ENCODE measurements at regions not wholly inside any gene's neighbourhood (a gene's known extent, or its start where the extent isn't known, plus 50 kb on each side); places are given as distances from the start of the nearest gene placed in this dataset.

GRCh38 chr13:50339271-50339670, 324.0 kb downstream of the KCNRG start:
- no peak overlapping the region for H3K4me3 Mint-ChIP-seq

GRCh38 chr13:50340146-50340545, 324.9 kb downstream of the KCNRG start:
- no peaks in the 10 kb centered on the region for H3K36me3 Mint-ChIP-seq
- peaks cover 10% of the 10 kb centered on the region for H3K27me3 Mint-ChIP-seq
- no peaks in the 10 kb centered on the region for H3K9me3 Mint-ChIP-seq
- H3K4me1 Mint-ChIP-seq: peaks cover 2% of the 10 kb centered on the region
- ATAC-seq (ENCODE audit: low read depth) (no peak), DNase-seq (no peak)
- no peak overlapping the region for H3K4me3 Mint-ChIP-seq
- no peak overlapping the region for H3K27ac Mint-ChIP-seq
- POLR2A ChIA-PET: interaction anchor here (0.6 kb wide), 1 partner anchor 333 kb away, joined by 4 read pairs; no protein-coding TSS in a partner anchor

More at GRCh38 chr13:50339271-50339670, 324.0 kb downstream of the KCNRG start:
- H3K36me3 Mint-ChIP-seq: no peaks in the 10 kb centered on the region
- peaks cover 10% of the 10 kb centered on the region for H3K27me3 Mint-ChIP-seq
- no peaks in the 10 kb centered on the region for H3K4me1 Mint-ChIP-seq
- POLR2A ChIA-PET: no interaction called here
- DNase-seq: no peak
- peaks cover 2% of the 10 kb centered on the region for H3K9me3 Mint-ChIP-seq
- no peak for ATAC-seq (ENCODE audit: low read depth)
- no peak overlapping the region for H3K27ac Mint-ChIP-seq

- Mint-ChIP-seq H3K27me3 (peaks cover 10% of the 10 kb centered on the region), H3K36me3 (no peaks in the 10 kb centered on the region), H3K4me1 (peaks cover 2% of the 10 kb centered on the region), H3K4me3 (no peak overlapping the region), H3K27ac (no peak overlapping the region), H3K9me3 (no peaks in the 10 kb centered on the region)
- ATAC-seq (ENCODE audit: low read depth) (no peak), DNase-seq (no peak)
- POLR2A ChIA-PET: interaction anchor here (0.6 kb wide), 1 partner anchor 334 kb away, joined by 4 read pairs; no protein-coding TSS in a partner anchor
Observed at GRCh38 chr13:50340551-50341287, 325.5 kb downstream of the KCNRG start.

- H3K9me3 Mint-ChIP-seq: no peaks in the 10 kb centered on the region
- H3K36me3 Mint-ChIP-seq: no peaks in the 10 kb centered on the region
- H3K4me3 Mint-ChIP-seq: no peak overlapping the region
- POLR2A ChIA-PET: no interaction called here
- DNase-seq (no peak), ATAC-seq (ENCODE audit: low read depth) (no peak)
- no peak overlapping the region for H3K27ac Mint-ChIP-seq
- peaks cover 2% of the 10 kb centered on the region for H3K4me1 Mint-ChIP-seq
- peaks cover 13% of the 10 kb centered on the region for H3K27me3 Mint-ChIP-seq
Observed at GRCh38 chr13:50341526-50341925, 326.3 kb downstream of the KCNRG start.

GRCh38 chr13:50344717-50345116, 329.5 kb downstream of the KCNRG start:
- ATAC-seq (ENCODE audit: low read depth) (no peak), DNase-seq (no peak)
- Mint-ChIP-seq H3K27ac (no peak overlapping the region), H3K4me1 (peaks cover 2% of the 10 kb centered on the region), H3K4me3 (no peak overlapping the region), H3K36me3 (no peaks in the 10 kb centered on the region), H3K27me3 (peaks cover 31% of the 10 kb centered on the region), H3K9me3 (peaks cover 2% of the 10 kb centered on the region)
- POLR2A ChIA-PET: no interaction called here

GRCh38 chr13:50345804-50346203, 330.6 kb downstream of the KCNRG start:
- Mint-ChIP-seq H3K27me3 (peaks cover 31% of the 10 kb centered on the region), H3K36me3 (no peaks in the 10 kb centered on the region), H3K9me3 (peaks cover 2% of the 10 kb centered on the region), H3K27ac (no peak overlapping the region), H3K4me3 (no peak overlapping the region), H3K4me1 (peaks cover 2% of the 10 kb centered on the region)
- POLR2A ChIA-PET: no interaction called here
- DNase-seq (no peak), ATAC-seq (ENCODE audit: low read depth) (no peak)

- no peak for DNase-seq
- H3K36me3 Mint-ChIP-seq: no peaks in the 10 kb centered on the region
- H3K27me3 Mint-ChIP-seq: peaks cover 21% of the 10 kb centered on the region
- no peak overlapping the region for H3K4me3 Mint-ChIP-seq
- H3K4me1 Mint-ChIP-seq: peaks cover 2% of the 10 kb centered on the region
- POLR2A ChIA-PET: no interaction called here
- peaks cover 2% of the 10 kb centered on the region for H3K9me3 Mint-ChIP-seq
- no peak for ATAC-seq (ENCODE audit: low read depth)
- H3K27ac Mint-ChIP-seq: no peak overlapping the region
Observed at GRCh38 chr13:50348371-50348770, 333.1 kb downstream of the KCNRG start.

GRCh38 chr13:50352720-50353480, 337.7 kb downstream of the KCNRG start:
- ATAC-seq (ENCODE audit: low read depth) (no peak), DNase-seq (no peak)
- Mint-ChIP-seq H3K27ac (no peak overlapping the region), H3K27me3 (peaks cover 9% of the 10 kb centered on the region), H3K36me3 (no peaks in the 10 kb centered on the region), H3K9me3 (peaks cover 2% of the 10 kb centered on the region), H3K4me3 (no peak overlapping the region), H3K4me1 (peaks cover 10% of the 10 kb centered on the region)
- POLR2A ChIA-PET: no interaction called here

- Mint-ChIP-seq H3K27me3 (peaks cover 4% of the 10 kb centered on the region), H3K36me3 (no peaks in the 10 kb centered on the region), H3K4me3 (no peak overlapping the region), H3K9me3 (peaks cover 1% of the 10 kb centered on the region), H3K4me1 (peaks cover 16% of the 10 kb centered on the region), H3K27ac (no peak overlapping the region)
- DNase-seq: no peak
- no peak for ATAC-seq (ENCODE audit: low read depth)
- POLR2A ChIA-PET: interaction anchor here (0.5 kb wide), 1 partner anchor 583 kb away, joined by 4 read pairs; no protein-coding TSS in a partner anchor
Observed at GRCh38 chr13:50353651-50354415, 338.6 kb downstream of the KCNRG start.

GRCh38 chr13:50355797-50356196, 340.6 kb downstream of the KCNRG start:
- no peaks in the 10 kb centered on the region for H3K27me3 Mint-ChIP-seq
- H3K4me1 Mint-ChIP-seq: peaks cover 22% of the 10 kb centered on the region
- no peak for ATAC-seq (ENCODE audit: low read depth)
- no peak overlapping the region for H3K4me3 Mint-ChIP-seq
- POLR2A ChIA-PET: no interaction called here
- H3K9me3 Mint-ChIP-seq: no peaks in the 10 kb centered on the region
- no peak overlapping the region for H3K27ac Mint-ChIP-seq
- no peak for DNase-seq
- no peaks in the 10 kb centered on the region for H3K36me3 Mint-ChIP-seq

- H3K4me1 Mint-ChIP-seq: peaks cover 27% of the 10 kb centered on the region
- DNase-seq (no peak), ATAC-seq (ENCODE audit: low read depth) (no peak)
- H3K4me3 Mint-ChIP-seq: no peak overlapping the region
- no peak overlapping the region for H3K27ac Mint-ChIP-seq
- no peaks in the 10 kb centered on the region for H3K9me3 Mint-ChIP-seq
- POLR2A ChIA-PET: no interaction called here
- peaks cover 1% of the 10 kb centered on the region for H3K36me3 Mint-ChIP-seq
- H3K27me3 Mint-ChIP-seq: no peaks in the 10 kb centered on the region
Observed at GRCh38 chr13:50357136-50357535, 341.9 kb downstream of the KCNRG start.

GRCh38 chr13:50357586-50358118, 342.4 kb downstream of the KCNRG start:
- H3K4me1 Mint-ChIP-seq: peaks cover 27% of the 10 kb centered on the region
- no peak overlapping the region for H3K4me3 Mint-ChIP-seq
- POLR2A ChIA-PET: no interaction called here
- ATAC-seq (ENCODE audit: low read depth) (no peak), DNase-seq (no peak)
- no peaks in the 10 kb centered on the region for H3K27me3 Mint-ChIP-seq
- H3K27ac Mint-ChIP-seq: no peak overlapping the region
- H3K9me3 Mint-ChIP-seq: no peaks in the 10 kb centered on the region
- H3K36me3 Mint-ChIP-seq: peaks cover 1% of the 10 kb centered on the region
